K562 (cell line): ENCODE measurements at regions not wholly inside any gene's neighbourhood (a gene's known extent, or its start where the extent isn't known, plus 50 kb on each side); places are given as distances from the start of the nearest gene placed in this dataset.

Experiments
- ATAC-seq: fragments of 200-7000 bp; cut with Tn5 transposase; 3 replicates; pipeline ENCODE4 v1.9.1; 2020; ENCODE audit warnings: moderate library complexity
- BruUV-seq: library from RNA; stranded (reverse); fragments of 400-500 nt; replicated peaks from 2 replicates; lab custom pipeline; 2021; lab: Mats Ljungman, UMichigan
- CTCF ChIA-PET: fragments of 300-600 bp; formaldehyde crosslinking; extraction: SDS; loops from one replicate; lab custom pipeline; 2021; ENCODE audit warnings: low intra/inter-chr PET ratio; lab: Yijun Ruan, JAX
- POLR2A ChIA-PET: fragments of 300-600, 350-650 bp; sonication (Branson Sonifier 250); formaldehyde crosslinking; extraction: SDS; loops from one replicate; lab custom pipeline; 2021; ENCODE audit warnings: antibody characterized with exemption, inconsistent platforms; lab: Yijun Ruan, JAX
- DNase-seq, 4 experiments: peaks; one replicate each; pipeline versions ENCODE4 v3.0.0 to v3.0.0-alpha.2; 2011 to 2018; ENCODE audit warnings: low spot score in 3 of 4, mixed read lengths in 3 of 4; ENCODE audit errors: extremely low read depth in 1 of 4
- FAIRE-seq: peaks from 2 replicates; lab custom pipeline; 2011; peaks lifted over from hg19 to GRCh38; lab: Jason Lieb, UNC
- H2AFZ ChIP-seq: 2 replicates; pipeline ENCODE4 v1.6.0; 2011; ENCODE audit warnings: low read depth, low read length, control low read depth, inconsistent platforms
- H3K27ac ChIP-seq: fragments of 200-600 bp; 3 replicates; pipeline ENCODE4 v1.8.0; 2011; ENCODE audit warnings: low read depth, mild to moderate bottlenecking, control low read depth, inconsistent platforms, low read length, moderate library complexity, mixed read lengths; ENCODE audit errors: extremely low read depth
- H3K27me3 ChIP-seq, 2 experiments: fragments of 300-600 bp in 1 of 2; 2 replicates in 1 of 2; 3 replicates in 1 of 2; pipeline versions ENCODE4 v1.6.0 to v1.8.0; 2011; ENCODE audit warnings: inconsistent platforms in 2 of 2, low read length in 2 of 2, mild to moderate bottlenecking in 1 of 2, mixed read lengths in 1 of 2, moderate library complexity in 1 of 2; ENCODE audit not compliant: control insufficient read depth in 2 of 2, insufficient read depth in 2 of 2
- H3K36me3 ChIP-seq: fragments of 300-600 bp; 3 replicates; pipeline ENCODE4 v1.8.0; 2011; ENCODE audit warnings: mild to moderate bottlenecking, low read length, inconsistent platforms; ENCODE audit not compliant: control insufficient read depth, insufficient read depth
- H3K4me1 ChIP-seq, 2 experiments: fragments of 200-600 bp in 1 of 2; replicated peaks in 1 of 2; 2 replicates in 1 of 2; 3 replicates in 1 of 2; pipeline versions ENCODE4 v1.5.1 to v1.8.0; 2011; ENCODE audit warnings: inconsistent platforms in 2 of 2, low read length in 2 of 2, mild to moderate bottlenecking in 1 of 2, mixed read lengths in 1 of 2, moderate library complexity in 1 of 2; ENCODE audit not compliant: control insufficient read depth in 2 of 2, insufficient read depth in 2 of 2
- H3K4me2 ChIP-seq: 2 replicates; pipeline ENCODE4 v1.6.1; 2011; ENCODE audit warnings: low read length, control low read depth, inconsistent platforms, mixed read lengths; ENCODE audit not compliant: insufficient read depth
- H3K4me3 ChIP-seq: fragments of 200-600 bp; sonication (generic), shearing (Covaris generic); 2 replicates; pipeline ENCODE4 v1.5.1; 2016; ENCODE audit warnings: control low read depth, inconsistent platforms
- H3K79me2 ChIP-seq: fragments of 200-600 bp; 3 replicates; pipeline ENCODE4 v1.8.0; 2011; ENCODE audit warnings: low read length, inconsistent platforms; ENCODE audit not compliant: control insufficient read depth, insufficient read depth
- H3K9ac ChIP-seq, 2 experiments: 2 replicates each; pipeline versions ENCODE4 v1.6.0 to v1.6.1; 2011; ENCODE audit warnings: low read depth in 2 of 2, low read length in 2 of 2, control low read depth in 1 of 2, inconsistent platforms in 1 of 2, mild to moderate bottlenecking in 1 of 2, mixed read lengths in 1 of 2; ENCODE audit not compliant: insufficient read depth in 1 of 2
- H3K9me1 ChIP-seq: one replicate; pipeline ENCODE4 v1.6.0; 2011; ENCODE audit warnings: inconsistent platforms, mild to moderate bottlenecking, low read length, moderate library complexity; ENCODE audit not compliant: control insufficient read depth, insufficient read depth
- H3K9me3 ChIP-seq: replicated peaks from 2 replicates; pipeline ENCODE4 v1.5.1; 2011; ENCODE audit warnings: low read depth, low read length, inconsistent platforms; ENCODE audit not compliant: control insufficient read depth, insufficient read depth
- H4K20me1 ChIP-seq: replicated peaks from 2 replicates; pipeline ENCODE4 v1.6.1; 2011; ENCODE audit warnings: low read length, inconsistent platforms, mixed read lengths; ENCODE audit not compliant: control insufficient read depth, insufficient read depth
- BRD9 ChIP-seq: fragments of 450-650 bp; IDR thresholded peaks from 2 replicates; pipeline ENCODE4 v1.6.1; 2018; ENCODE audit warnings: low read depth; ENCODE audit not compliant: partially characterized antibody
- CBFA2T2 ChIP-seq: fragments of 450-650 bp; conservative IDR thresholded peaks from 2 replicates; pipeline ENCODE4 v1.6.1; 2017; ENCODE audit warnings: mild to moderate bottlenecking
- CBFA2T3 ChIP-seq: fragments of 450-650 bp; IDR thresholded peaks from 2 replicates; pipeline ENCODE4 v1.6.1; 2017
- CCAR2 ChIP-seq: fragments of 200-400 bp; formaldehyde crosslinking; IDR thresholded peaks from 2 replicates; pipeline ENCODE4 v1.6.1; 2017; ENCODE audit warnings: mild to moderate bottlenecking, low read depth, low read length
- E2F3 ChIP-seq: fragments of 250-450 bp; sonication (Bioruptor Pico); IDR thresholded peaks from 2 replicates; pipeline ENCODE4 v1.4.0; 2020; ENCODE audit warnings: mild to moderate bottlenecking
- ETS2 ChIP-seq: IDR thresholded peaks from 2 replicates; pipeline ENCODE4 v1.6.1; 2016; ENCODE audit warnings: borderline replicate concordance, missing genetic modification characterization, mild to moderate bottlenecking, moderate library complexity, missing compliant biosample characterization; ENCODE audit not compliant: poor library complexity, severe bottlenecking
- HEY1 ChIP-seq: fragments of 250-450 bp; sonication (Bioruptor Pico); IDR thresholded peaks from 2 replicates; pipeline ENCODE4 v1.5.0; 2020; ENCODE audit warnings: mild to moderate bottlenecking, moderate library complexity, borderline replicate concordance
- HMG20B ChIP-seq: fragments of 250-450 bp; sonication (Bioruptor Pico); IDR thresholded peaks from 2 replicates; pipeline ENCODE4 v1.5.0; 2021; ENCODE audit warnings: mild to moderate bottlenecking
- JUNB ChIP-seq: fragments of 450-650 bp; formaldehyde crosslinking; conservative IDR thresholded peaks from 2 replicates; pipeline ENCODE4 v1.4.0; 2020; ENCODE audit warnings: mild to moderate bottlenecking
- KLF16 ChIP-seq: IDR thresholded peaks from 2 replicates; pipeline ENCODE4 v1.6.1; 2016; ENCODE audit warnings: antibody characterized with exemption
- MYNN ChIP-seq, 2 experiments: sonication (generic); formaldehyde crosslinking in 1 of 2; IDR thresholded peaks; 2 replicates each; pipeline versions ENCODE4 v1.5.0 to v1.6.1; 2016 to 2020; ENCODE audit warnings: antibody characterized with exemption in 1 of 2, missing genetic modification reagents in 1 of 2
- NBN ChIP-seq: fragments of 450-650 bp; IDR thresholded peaks from 2 replicates; pipeline ENCODE4 v1.6.1; 2016; ENCODE audit warnings: low read depth, mild to moderate bottlenecking
- NFRKB ChIP-seq: fragments of 450-650 bp; IDR thresholded peaks from 2 replicates; pipeline ENCODE4 v1.6.1; 2016; ENCODE audit warnings: low read depth
- RFX1 ChIP-seq: fragments of 450-650 bp; IDR thresholded peaks from 2 replicates; pipeline ENCODE4 v1.6.1; 2016; ENCODE audit warnings: mild to moderate bottlenecking, moderate library complexity
- SLC30A9 ChIP-seq: fragments of 250-450 bp; sonication (Bioruptor Pico); IDR thresholded peaks from 2 replicates; pipeline ENCODE4 v1.8.0; 2022; ENCODE audit warnings: mild to moderate bottlenecking, moderate library complexity
- SRF ChIP-seq, 2 experiments: fragments of 250-450, 450-650 bp in 1 of 2; sonication (Bioruptor Pico) in 1 of 2; sonication (generic) in 1 of 2; formaldehyde crosslinking; IDR thresholded peaks; 2 replicates each; pipeline versions ENCODE4 v1.5.0 to v1.5.1; 2020 to 2022; ENCODE audit warnings: mild to moderate bottlenecking in 1 of 2, missing genetic modification reagents in 1 of 2
- SRSF9 ChIP-seq: fragments of 200-400 bp; formaldehyde crosslinking; IDR thresholded peaks from 2 replicates; pipeline ENCODE4 v1.6.1; 2017; ENCODE audit warnings: low read depth, low read length, borderline replicate concordance
- ZBTB8A ChIP-seq: fragments of 450-650 bp; IDR thresholded peaks from 2 replicates; pipeline ENCODE4 v1.6.1; 2018; ENCODE audit warnings: mild to moderate bottlenecking, moderate library complexity; ENCODE audit not compliant: partially characterized antibody
- ZNF696 ChIP-seq: fragments of 250-450 bp; sonication (Bioruptor Pico); conservative IDR thresholded peaks from 2 replicates; pipeline ENCODE4 v1.4.0; 2020; ENCODE audit warnings: mild to moderate bottlenecking, moderate library complexity
- ZNF830 ChIP-seq: fragments of 250-450 bp; sonication (Bioruptor Pico); IDR thresholded peaks from 2 replicates; pipeline ENCODE4 v1.5.0; 2021; ENCODE audit warnings: mild to moderate bottlenecking
- WGBS: fragments of 100-300 bp; shearing (Covaris generic); methylation state at CpG from one replicate; pipeline ENCODE4 v1.1.6; 2016; ENCODE audit warnings: low coverage, mixed read lengths; ENCODE audit not compliant: insufficient coverage; ENCODE audit errors: missing lambda C conversion rate; 5-methylcytosine and 5-hydroxymethylcytosine counted together
- in situ Hi-C: fragments of 300-500 bp; cut with MboI; formaldehyde crosslinking; loops from 4 replicates; pipeline ENCODE4 v1.15.0; 2018; ENCODE audit warnings: inconsistent platforms, mixed read lengths
- intact Hi-C: fragments of 100-400 bp; cut with micrococcal nuclease; formaldehyde crosslinking; loops from 2 replicates; pipeline ENCODE4 v1.14.2; 2022
- TF ChIP-seq, protein P1 (sequence below): fragments of 450-650 bp; formaldehyde crosslinking; IDR thresholded peaks from 2 replicates; pipeline ENCODE4 v1.4.0; 2022; ENCODE audit warnings: missing genetic modification characterization
- TF ChIP-seq, protein P2 (sequence below): sonication (generic); formaldehyde crosslinking; IDR thresholded peaks from 2 replicates; pipeline ENCODE4 v1.5.0; 2020; ENCODE audit warnings: missing genetic modification reagents

DNA sequence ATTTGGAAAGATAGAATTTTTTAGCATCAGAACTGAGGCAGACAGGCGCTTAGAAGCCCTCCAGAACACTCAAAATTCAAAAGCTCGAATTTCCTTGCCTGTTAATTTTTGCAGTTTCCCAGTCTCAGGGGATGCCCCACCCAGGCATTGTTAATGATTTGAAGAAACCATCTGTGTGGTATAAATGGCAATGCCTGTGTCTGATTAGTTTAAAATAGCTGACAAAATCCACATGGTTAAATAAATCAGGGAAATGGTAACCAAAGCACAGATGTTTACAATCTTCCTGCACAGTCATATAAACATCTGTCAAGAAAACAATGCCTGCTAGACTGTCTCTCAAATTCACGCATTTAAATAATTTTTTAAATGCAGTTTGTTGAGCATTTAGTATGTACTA, 185.2 kb upstream of the RGMB start (continued):
- TF ChIP-seq, protein P1, sequence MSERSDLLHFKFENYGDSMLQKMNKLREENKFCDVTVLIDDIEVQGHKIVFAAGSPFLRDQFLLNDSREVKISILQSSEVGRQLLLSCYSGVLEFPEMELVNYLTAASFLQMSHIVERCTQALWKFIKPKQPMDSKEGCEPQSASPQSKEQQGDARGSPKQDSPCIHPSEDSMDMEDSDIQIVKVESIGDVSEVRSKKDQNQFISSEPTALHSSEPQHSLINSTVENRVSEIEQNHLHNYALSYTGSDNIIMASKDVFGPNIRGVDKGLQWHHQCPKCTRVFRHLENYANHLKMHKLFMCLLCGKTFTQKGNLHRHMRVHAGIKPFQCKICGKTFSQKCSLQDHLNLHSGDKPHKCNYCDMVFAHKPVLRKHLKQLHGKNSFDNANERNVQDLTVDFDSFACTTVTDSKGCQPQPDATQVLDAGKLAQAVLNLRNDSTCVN (CRISPR knock-in tag), result no peak
- TF ChIP-seq SRF (CRISPR knock-in tag; IDR thresholded peaks at IDR 0.05), result no peak

DNA sequence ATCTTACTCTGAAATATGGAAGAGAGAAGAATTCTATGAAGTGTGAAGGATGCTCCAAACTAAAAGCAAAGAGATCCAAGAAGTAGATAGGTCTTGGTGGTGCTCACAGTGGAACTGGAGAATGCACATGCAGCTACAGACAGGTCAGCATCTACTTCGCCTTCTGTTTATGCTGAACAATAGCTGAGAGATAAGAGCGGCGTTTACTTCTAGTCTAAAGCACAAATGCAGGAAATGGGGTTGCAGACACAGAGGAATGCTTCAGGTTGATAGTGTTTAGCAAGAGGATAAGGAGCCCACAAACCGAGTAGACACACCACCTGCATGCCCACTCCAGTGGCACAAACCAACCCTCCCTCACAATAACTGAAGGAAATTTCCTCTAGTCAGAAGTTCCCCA, 180.0 kb upstream of the RGMB start:
- no peak overlapping the region for H2AFZ ChIP-seq
- no peaks in the 10 kb centered on the region for H3K36me3 ChIP-seq
- ATAC-seq, result no peak
- no peak overlapping the region for H3K27ac ChIP-seq
- ChIA-PET POLR2A (no interaction called here), CTCF (no interaction called here)
- no peak overlapping the region for H3K4me3 ChIP-seq
- BruUV-seq, result no TSS peak
- in situ Hi-C loops (no loop called here), intact Hi-C loops (no loop called here)
- DNase-seq, result no peak
- no peaks in the 10 kb centered on the region for H3K27me3 ChIP-seq
- H3K9ac ChIP-seq, result no peak overlapping the region
- H3K79me2 ChIP-seq, result no peaks in the 10 kb centered on the region
- 3% methylated on average over 4 of the region's 4 CpGs for WGBS
- no peak for FAIRE-seq
- H3K4me1 ChIP-seq, result no peaks in the 10 kb centered on the region
- no peak overlapping the region for H3K4me2 ChIP-seq
- H4K20me1 ChIP-seq, result no peaks in the 10 kb centered on the region
- TF ChIP-seq ZNF696 (CRISPR knock-in tag) (no peak), CCAR2 (no peak), E2F3 (CRISPR knock-in tag) (no peak), ZBTB8A (no peak), CBFA2T2 (no peak), HMG20B (CRISPR knock-in tag) (no peak), SLC30A9 (no peak), MYNN (IDR thresholded peaks at IDR 0.05) (no peak), MYNN (CRISPR knock-in tag; IDR thresholded peaks at IDR 0.05) (no peak), BRD9 (no peak), ETS2 (tag) (no peak), HEY1 (CRISPR knock-in tag) (no peak), RFX1 (no peak), NFRKB (no peak), CBFA2T3 (no peak), ZNF830 (CRISPR knock-in tag) (no peak), KLF16 (no peak), NBN (no peak), JUNB (CRISPR knock-in tag) (no peak), SRSF9 (no peak)
- TF ChIP-seq, protein P2, sequence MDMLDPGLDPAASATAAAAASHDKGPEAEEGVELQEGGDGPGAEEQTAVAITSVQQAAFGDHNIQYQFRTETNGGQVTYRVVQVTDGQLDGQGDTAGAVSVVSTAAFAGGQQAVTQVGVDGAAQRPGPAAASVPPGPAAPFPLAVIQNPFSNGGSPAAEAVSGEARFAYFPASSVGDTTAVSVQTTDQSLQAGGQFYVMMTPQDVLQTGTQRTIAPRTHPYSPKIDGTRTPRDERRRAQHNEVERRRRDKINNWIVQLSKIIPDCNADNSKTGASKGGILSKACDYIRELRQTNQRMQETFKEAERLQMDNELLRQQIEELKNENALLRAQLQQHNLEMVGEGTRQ (CRISPR knock-in tag), result no peak
- H3K9me3 ChIP-seq, result no peaks in the 10 kb centered on the region
- H3K9me1 ChIP-seq, result no peaks in the 10 kb centered on the region
